ENCODE measurements at regions not wholly inside any gene's neighbourhood (a gene's known extent, or its start where the extent isn't known, plus 50 kb on each side); places are given as distances from the start of the nearest gene placed in this dataset.

- no peak for TF ChIP-seq SIX5 (IDR thresholded peaks at IDR 0.05; ENCODE audit: low read depth, low read length, severe bottlenecking)
- TF ChIP-seq TCF3 (IDR thresholded peaks at IDR 0.05; ENCODE audit: borderline replicate concordance, insufficient read depth, low read depth, low read length), result no peak
Observed at GRCh38 chr6:8225113-8225512, 122.8 kb upstream of the EEF1E1 start (continued).

GRCh38 chr6:8223678-8224077 is 121.3 kb upstream of the EEF1E1 start:
- CTCF ChIA-PET, result interaction anchor here (0.5 to 6.4 kb wide), 2 partner anchors 92 to 217 kb away, joined by 4 to 335 read pairs; no protein-coding TSS in a partner anchor

More at GRCh38 chr6:8223678-8224077, 121.3 kb upstream of the EEF1E1 start:
- intact Hi-C loops (cut with micrococcal nuclease; ENCODE audit: unreplicated experiment), result no loop called here
- Histone ChIP-seq H2AFZ (ENCODE audit: control insufficient read depth, low read depth, low read length) (no peak overlapping the region), H3K27me3 (replicated peaks in 1 of 2; ENCODE audit: control insufficient read depth in 2 of 2, insufficient read depth in 2 of 2, low read length in 1 of 2) (no peaks in the 10 kb centered on the region; a peak in 2 of 4 replicates), H3K9me3 (replicated peaks; ENCODE audit: control insufficient read depth, insufficient read depth, low read length) (no peaks in the 10 kb centered on the region), H3K36me3 (ENCODE audit: control insufficient read depth in 2 of 2, insufficient read depth in 2 of 2, low read length in 1 of 2) (no peaks in the 10 kb centered on the region), H3K27ac (ENCODE audit: control insufficient read depth, insufficient read depth) (no peak overlapping the region), H3K4me1 (ENCODE audit: control insufficient read depth, insufficient read depth, low read length) (no peaks in the 10 kb centered on the region), H3K9ac (ENCODE audit: control insufficient read depth, insufficient read depth, low read length) (no peak overlapping the region), H4K20me1 (ENCODE audit: control insufficient read depth, insufficient read depth) (no peaks in the 10 kb centered on the region), H3K4me2 (ENCODE audit: control insufficient read depth, insufficient read depth) (no peak overlapping the region), H3K79me2 (ENCODE audit: control insufficient read depth, insufficient read depth, low read length) (no peaks in the 10 kb centered on the region), H3K4me3 (no peak overlapping the region)
- POLR2A ChIA-PET, result no interaction called here
- FAIRE-seq, result no peak
- no peak for DNase-seq (ENCODE audit: low read depth, low spot score)
- SMC1A ChIA-PET (ENCODE audit: uncharacterized antibody, unreplicated experiment), result interaction anchor here (3.4 kb wide), 1 partner anchor 92 kb away, joined by 27 read pairs; no protein-coding TSS in a partner anchor
- no TSS peak for BruUV-seq (replicated peaks)
- RAD21 ChIA-PET (ENCODE audit: unreplicated experiment), result interaction anchor here (0.8 kb wide), 1 partner anchor 92 kb away, joined by 3 read pairs; no protein-coding TSS in a partner anchor
- in situ Hi-C loops (cut with MboI), result loop anchor here (5.0 kb wide), 2 partner anchors 91 to 501 kb away; no protein-coding TSS in a partner anchor
- WGBS (ENCODE audit: insufficient coverage, insufficient replicate concordance, low lambda C conversion rate, missing lambda C conversion rate), result 17% methylated on average over 2 of the region's 2 CpGs
- TF ChIP-seq ELK1 (IDR thresholded peaks at IDR 0.05; ENCODE audit: low read depth, low read length), result no peak
- no peak for TF ChIP-seq TBL1XR1 (IDR thresholded peaks at IDR 0.05; ENCODE audit: low read depth, low read length)
- TF ChIP-seq ATF7 (IDR thresholded peaks at IDR 0.05; ENCODE audit: low read depth), result no peak
- ATAC-seq, result no peak
